B cell (primary cell): ENCODE measurements at regions not wholly inside any gene's neighbourhood (a gene's known extent, or its start where the extent isn't known, plus 50 kb on each side); places are given as distances from the start of the nearest gene placed in this dataset.

Source experiments
- ATAC-seq: fragments of 200-7000 bp; cut with Tn5 transposase; one replicate; pipeline ENCODE4 v1.10.0; 2021; ENCODE audit warnings: low read depth, mild to moderate bottlenecking, moderate number of reproducible peaks, moderate library complexity
- CTCF ChIA-PET: fragments of 350-600 bp; sonication (Branson Sonifier 250); formaldehyde crosslinking; loops from one replicate; lab custom pipeline; 2021; ENCODE audit warnings: antibody characterized with exemption, inconsistent platforms; lab: Charles Lee
- POLR2A ChIA-PET: fragments of 350-600 bp; sonication (Branson Sonifier 250); formaldehyde crosslinking; loops from one replicate; lab custom pipeline; 2021; ENCODE audit warnings: antibody characterized with exemption; lab: Charles Lee
- DNase-seq: peaks from one replicate; pipeline ENCODE4 v3.0.0; 2013
- H2AFZ ChIP-seq: 2 replicates; pipeline ENCODE4 v1.6.1; 2012; ENCODE audit warnings: mild to moderate bottlenecking, low read depth, low read length; ENCODE audit not compliant: insufficient read depth, poor library complexity, severe bottlenecking
- H3K27ac ChIP-seq, 2 donors: 1 replicate in 1 of 2; 2 replicates in 1 of 2; pipeline ENCODE4 v1.5.1; 2012 to 2013; ENCODE audit warnings: low read length in 2 of 2, mild to moderate bottlenecking in 2 of 2, moderate library complexity in 1 of 2
- H3K27me3 ChIP-seq, 4 experiments: fragments of 200-600 bp in 1 of 4; sonication (generic) in 1 of 4; replicated peaks in 1 of 4; 1 replicate in 2 of 4; 2 replicates in 2 of 4; pipeline versions ENCODE4 v1.6.1 to v1.7.0; 2013 to 2016; ENCODE audit warnings: low read length in 3 of 4, mild to moderate bottlenecking in 2 of 4, mixed read lengths in 1 of 4, moderate library complexity in 1 of 4; ENCODE audit not compliant: insufficient read depth in 4 of 4, control insufficient read depth in 3 of 4; ENCODE audit errors: control extremely low read depth in 1 of 4
- H3K36me3 ChIP-seq, 2 experiments: replicated peaks in 1 of 2; 1 replicate in 1 of 2; 2 replicates in 1 of 2; pipeline versions ENCODE4 v1.6.1 to v1.7.1; 2013; ENCODE audit warnings: low read length in 1 of 2; ENCODE audit not compliant: insufficient read depth in 2 of 2, control insufficient read depth in 1 of 2; ENCODE audit errors: control extremely low read depth in 1 of 2, extremely low read depth in 1 of 2
- H3K4me1 ChIP-seq, 2 donors: fragments of 200-600 bp in 1 of 2; sonication (generic) in 1 of 2; 1 replicate in 1 of 2; 2 replicates in 1 of 2; pipeline versions ENCODE4 v1.5.1 to v1.6.1; 2013 to 2017; ENCODE audit warnings: low read length in 2 of 2; ENCODE audit not compliant: control insufficient read depth in 2 of 2, insufficient read depth in 2 of 2
- H3K4me2 ChIP-seq: replicated peaks from 2 replicates; pipeline ENCODE3; 2012; ENCODE audit warnings: mild to moderate bottlenecking, low read depth, low read length; ENCODE audit not compliant: poor library complexity, severe bottlenecking
- H3K4me3 ChIP-seq, 5 experiments: fragments of 200-600 bp in 1 of 5; sonication (generic) in 1 of 5; 1 replicate in 3 of 5; 2 replicates in 2 of 5; pipeline versions ENCODE4 v1.5.1 to v1.7.0; 2011 to 2016; ENCODE audit warnings: low read length in 4 of 5, mild to moderate bottlenecking in 4 of 5, low read depth in 2 of 5, control low read depth in 1 of 5, moderate library complexity in 1 of 5; ENCODE audit not compliant: insufficient read depth in 1 of 5; ENCODE audit errors: control extremely low read depth in 1 of 5, extremely low read depth in 1 of 5
- H3K79me2 ChIP-seq: fragments of 200-600 bp; sonication (generic); one replicate; pipeline ENCODE4 v1.6.0; 2016; ENCODE audit warnings: low read length; ENCODE audit not compliant: control insufficient read depth, insufficient read depth
- H3K9ac ChIP-seq: fragments of 200-600 bp; sonication (generic); 2 replicates; pipeline ENCODE4 v1.6.1; 2017; ENCODE audit warnings: mild to moderate bottlenecking, low read length, moderate library complexity
- H3K9me3 ChIP-seq, 3 donors: one replicate each; pipeline versions ENCODE4 v1.6.1 to v1.7.1; 2013; ENCODE audit warnings: low read length in 2 of 3; ENCODE audit not compliant: control insufficient read depth in 2 of 3, insufficient read depth in 1 of 3; ENCODE audit errors: control extremely low read depth in 1 of 3
- H4K20me1 ChIP-seq: 2 replicates; pipeline ENCODE4 v1.6.0; 2012; ENCODE audit warnings: mild to moderate bottlenecking, low read length; ENCODE audit not compliant: insufficient read depth, control insufficient read depth, poor library complexity, severe bottlenecking
- H3K27ac Mint-ChIP-seq: one replicate; pipeline ENCODE4 v1.8.0; 2021; ENCODE audit warnings: mixed read lengths
- H3K27me3 Mint-ChIP-seq: one replicate; pipeline ENCODE4 v1.8.0; 2021; ENCODE audit warnings: mixed read lengths
- H3K4me1 Mint-ChIP-seq: one replicate; pipeline ENCODE4 v1.8.0; 2021; ENCODE audit warnings: mixed read lengths
- H3K4me3 Mint-ChIP-seq: one replicate; pipeline ENCODE4 v1.8.0; 2021; ENCODE audit warnings: mixed read lengths
- H3K9me3 Mint-ChIP-seq: one replicate; pipeline ENCODE4 v1.8.0; 2022; ENCODE audit warnings: mixed read lengths; ENCODE audit not compliant: insufficient read depth
- CTCF ChIP-seq: fragments of 200-600 bp; IDR thresholded peaks from one replicate; pipeline ENCODE4 v1.8.0; 2022; ENCODE audit warnings: antibody characterized with exemption, mild to moderate bottlenecking
- EZH2 ChIP-seq: IDR thresholded peaks from 2 replicates; pipeline ENCODE4 v1.6.1; 2012; ENCODE audit warnings: borderline replicate concordance, low read depth, mild to moderate bottlenecking, moderate library complexity, low read length; ENCODE audit not compliant: insufficient read depth, poor library complexity, severe bottlenecking
- WGBS: methylation state at CpG from one replicate; pipeline ENCODE4 v1.1.5; 2013; ENCODE audit warnings: missing lambda C conversion rate; ENCODE audit not compliant: insufficient coverage; 5-methylcytosine and 5-hydroxymethylcytosine counted together
- intact Hi-C: fragments of 100-400 bp; cut with micrococcal nuclease; formaldehyde crosslinking; loops from one replicate; pipeline ENCODE4 v1.10.0; 2022

- no CpG with 5 or more reads among the region's 5 CpGs for WGBS
- POLR2A ChIA-PET: no interaction called here
Observed at GRCh38 chr12:42742716-42743115, 153.2 kb upstream of the PRICKLE1 start.

More at GRCh38 chr12:42742716-42743115, 153.2 kb upstream of the PRICKLE1 start:
- H3K9me3 Mint-ChIP-seq: peaks cover 2% of the 10 kb centered on the region
- H3K4me2 ChIP-seq: no peak overlapping the region
- ATAC-seq (no peak), DNase-seq (no peak)
- no peaks in the 10 kb centered on the region for H3K27me3 ChIP-seq
- peaks cover 0 to 9% (median 6%) of the 10 kb centered on the region in 3 donors for H3K9me3 ChIP-seq
- no peak overlapping the region for H3K4me3 Mint-ChIP-seq
- no peaks in the 10 kb centered on the region for H4K20me1 ChIP-seq
- H2AFZ ChIP-seq: no peak overlapping the region
- no peak overlapping the region for H3K4me3 ChIP-seq
- TF ChIP-seq EZH2: no peak
- TF ChIP-seq CTCF: no peak
- H3K27ac ChIP-seq: no peak overlapping the region
- no peaks in the 10 kb centered on the region for H3K36me3 ChIP-seq
- H3K79me2 ChIP-seq: no peaks in the 10 kb centered on the region
- CTCF ChIA-PET: no interaction called here
- no peak overlapping the region for H3K9ac ChIP-seq
- intact Hi-C loops: no loop called here
- no peaks in the 10 kb centered on the region for H3K4me1 ChIP-seq
- no peak overlapping the region for H3K27ac Mint-ChIP-seq
- H3K4me1 Mint-ChIP-seq: no peaks in the 10 kb centered on the region
- no peaks in the 10 kb centered on the region for H3K27me3 Mint-ChIP-seq
